ENCODE measurements at regions not wholly inside any gene's neighbourhood (a gene's known extent, or its start where the extent isn't known, plus 50 kb on each side); places are given as distances from the start of the nearest gene placed in this dataset.

- TF ChIP-seq CTCF (IDR thresholded peaks at IDR 0.05) (no peak), POLR2A (IDR thresholded peaks at IDR 0.05) (no peak)
Measured at GRCh38 chr16:54715011-54715410, 215.7 kb upstream of the IRX5 start.
